SH-SY5Y (cell line): ENCODE measurements at regions not wholly inside any gene's neighbourhood (a gene's known extent, or its start where the extent isn't known, plus 50 kb on each side); places are given as distances from the start of the nearest gene placed in this dataset.

Experiments used
- GATA2 ChIP-seq: IDR thresholded peaks from 2 replicates; pipeline ENCODE4 v1.6.1; 2011; ENCODE audit warnings: mild to moderate bottlenecking, low read depth, low read length
- GATA3 ChIP-seq: IDR thresholded peaks from 2 replicates; pipeline ENCODE4 v1.6.1; 2011; ENCODE audit warnings: low read depth, mild to moderate bottlenecking, low read length, moderate library complexity

GRCh38 chr20:7333841-7334240 lies 566.4 kb downstream of the BMP2 start:
- no peak for TF ChIP-seq GATA2
- TF ChIP-seq GATA3: no peak
